ENCODE measurements at regions not wholly inside any gene's neighbourhood (a gene's known extent, or its start where the extent isn't known, plus 50 kb on each side); places are given as distances from the start of the nearest gene placed in this dataset.
"Not testable (repeated sequence)": the region's sequence is repeated elsewhere in the genome, so short reads cannot be mapped to it uniquely, and the experiment has no call there.

DNA sequence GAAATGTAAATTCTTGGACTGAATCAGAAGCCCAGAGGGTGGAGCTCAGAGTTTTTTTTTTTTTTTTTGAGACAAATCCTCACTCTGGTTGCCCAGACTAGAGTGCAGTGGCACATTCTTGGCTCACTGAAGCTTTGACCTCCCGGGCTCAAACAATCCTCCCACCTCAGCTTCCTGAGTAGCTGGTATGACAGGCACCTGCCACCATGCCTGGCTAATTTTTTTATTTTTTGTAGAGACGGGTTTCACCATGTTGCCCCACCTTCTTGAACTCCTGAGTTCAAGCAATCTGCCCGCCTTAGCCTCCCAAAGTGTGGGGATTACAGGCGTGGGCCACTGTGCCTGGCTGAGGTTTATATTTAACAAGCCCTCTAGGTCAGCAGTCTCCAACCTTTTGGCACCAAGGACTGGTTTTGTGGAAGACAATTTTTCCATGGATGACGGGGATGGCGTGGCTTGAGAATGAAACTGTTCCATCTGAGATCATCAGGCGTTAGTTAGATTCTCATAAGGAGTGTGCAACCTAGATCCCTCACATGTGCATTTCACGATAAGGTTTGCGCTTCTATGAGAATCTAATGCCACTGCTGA lies 76.7 kb downstream of the FHIP1A start:
- TF ChIP-seq, protein P1, sequence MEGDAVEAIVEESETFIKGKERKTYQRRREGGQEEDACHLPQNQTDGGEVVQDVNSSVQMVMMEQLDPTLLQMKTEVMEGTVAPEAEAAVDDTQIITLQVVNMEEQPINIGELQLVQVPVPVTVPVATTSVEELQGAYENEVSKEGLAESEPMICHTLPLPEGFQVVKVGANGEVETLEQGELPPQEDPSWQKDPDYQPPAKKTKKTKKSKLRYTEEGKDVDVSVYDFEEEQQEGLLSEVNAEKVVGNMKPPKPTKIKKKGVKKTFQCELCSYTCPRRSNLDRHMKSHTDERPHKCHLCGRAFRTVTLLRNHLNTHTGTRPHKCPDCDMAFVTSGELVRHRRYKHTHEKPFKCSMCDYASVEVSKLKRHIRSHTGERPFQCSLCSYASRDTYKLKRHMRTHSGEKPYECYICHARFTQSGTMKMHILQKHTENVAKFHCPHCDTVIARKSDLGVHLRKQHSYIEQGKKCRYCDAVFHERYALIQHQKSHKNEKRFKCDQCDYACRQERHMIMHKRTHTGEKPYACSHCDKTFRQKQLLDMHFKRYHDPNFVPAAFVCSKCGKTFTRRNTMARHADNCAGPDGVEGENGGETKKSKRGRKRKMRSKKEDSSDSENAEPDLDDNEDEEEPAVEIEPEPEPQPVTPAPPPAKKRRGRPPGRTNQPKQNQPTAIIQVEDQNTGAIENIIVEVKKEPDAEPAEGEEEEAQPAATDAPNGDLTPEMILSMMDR (conservative IDR thresholded peaks at IDR 0.05; ENCODE audit: low read depth) = no peak
- CTCF ChIA-PET = interaction anchor here (1.1 kb wide), 1 partner anchor 37 kb away, joined by 3 read pairs; no protein-coding TSS in a partner anchor
- POLR2A ChIA-PET (ENCODE audit: low non-redundant PET) = no interaction called here
- no peak for DNase-seq (ENCODE audit: low spot score)
- no peak overlapping the region for H3K27ac ChIP-seq

DNA sequence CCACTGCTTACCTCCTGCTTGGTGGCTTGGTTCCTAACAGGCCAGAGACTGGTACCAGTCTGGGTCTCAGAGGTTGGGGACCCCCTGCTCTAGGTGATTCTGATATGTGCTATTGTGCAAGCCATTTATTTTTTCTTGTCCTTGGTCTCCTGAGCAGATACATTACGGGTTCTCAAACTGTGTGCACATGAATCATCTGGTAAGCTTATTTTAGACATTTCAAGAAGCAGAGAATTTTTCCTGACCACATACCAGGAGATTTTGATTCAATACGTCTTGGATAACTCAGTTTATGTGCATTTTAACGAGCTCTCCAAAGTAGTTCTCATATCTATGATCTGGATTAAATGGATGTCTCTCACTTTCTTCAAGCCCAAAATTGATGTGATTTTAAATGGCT lies 77.2 kb downstream of the FHIP1A start:
- DNase-seq (ENCODE audit: low spot score) = no peak
- TF ChIP-seq, protein P1 (conservative IDR thresholded peaks at IDR 0.05; ENCODE audit: low read depth) = no peak
- no peak overlapping the region for H3K27ac ChIP-seq
- POLR2A ChIA-PET (ENCODE audit: low non-redundant PET) = no interaction called here
- CTCF ChIA-PET = no interaction called here

DNA sequence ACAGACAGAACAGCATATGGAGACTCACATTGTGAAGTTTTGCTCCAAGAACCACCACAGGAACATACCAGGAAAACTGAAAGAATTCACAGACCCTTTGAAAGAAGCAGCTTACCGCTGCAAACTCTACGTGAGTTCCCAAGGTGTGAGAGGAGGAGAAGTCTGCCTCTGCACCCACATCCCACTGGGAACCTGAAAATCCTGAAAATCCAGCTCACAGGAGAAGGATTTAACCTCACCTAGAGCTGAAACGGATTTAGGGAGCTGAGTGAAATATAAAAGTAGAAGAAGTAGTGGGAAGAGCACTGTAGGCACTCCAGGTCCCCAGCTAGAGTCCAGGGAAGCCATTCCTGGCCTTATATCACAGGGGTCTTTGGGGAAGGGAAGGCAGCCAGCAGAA lies 80.0 kb downstream of the FHIP1A start:
- TF ChIP-seq, protein P1 (conservative IDR thresholded peaks at IDR 0.05; ENCODE audit: low read depth) = no peak
- no peak overlapping the region for H3K27ac ChIP-seq
- no peak for DNase-seq (ENCODE audit: low spot score)
- CTCF ChIA-PET = no interaction called here
- POLR2A ChIA-PET (ENCODE audit: low non-redundant PET) = no interaction called here

DNA sequence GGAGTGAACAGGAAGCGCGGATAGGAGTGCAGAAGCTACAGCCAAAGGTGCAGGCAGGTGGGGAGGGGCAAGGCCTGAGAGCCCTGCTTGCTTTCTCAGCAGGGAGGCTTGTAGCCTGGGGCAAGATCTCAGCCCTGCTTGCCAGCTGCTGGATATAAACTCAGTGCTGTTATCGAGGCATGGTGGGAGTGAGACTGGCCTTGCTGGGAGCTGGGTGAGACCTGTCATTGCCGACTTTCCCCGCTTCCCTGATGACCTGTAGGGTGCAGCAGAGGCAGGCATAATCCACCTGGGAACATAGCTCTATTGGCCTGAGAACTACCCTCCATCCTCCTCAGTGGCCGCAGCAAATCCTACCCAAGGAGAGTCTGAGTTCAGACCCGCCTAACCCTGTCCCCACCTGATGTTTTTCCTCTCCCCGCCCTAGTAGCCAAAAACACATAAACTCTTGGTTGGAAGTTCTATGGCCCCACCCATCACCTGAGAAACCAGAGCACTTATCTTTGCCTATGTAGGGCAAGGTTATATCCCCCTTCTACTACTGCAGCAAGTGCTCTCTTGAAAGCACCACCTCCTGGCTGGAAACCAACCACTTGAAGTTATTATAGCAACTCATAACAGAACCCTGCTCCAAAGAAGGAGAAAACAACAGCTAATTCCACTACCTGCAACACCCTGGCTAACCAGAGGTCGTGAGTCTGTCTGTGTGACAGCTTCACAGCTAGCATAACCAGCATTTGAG lies 80.7 kb downstream of the FHIP1A start:
- H3K27ac ChIP-seq = no peak overlapping the region
- CTCF ChIA-PET = interaction anchor here (0.5 kb wide), 1 partner anchor 88 kb away, joined by 3 read pairs; no protein-coding TSS in a partner anchor
- POLR2A ChIA-PET (ENCODE audit: low non-redundant PET) = no interaction called here
- TF ChIP-seq, protein P1 (conservative IDR thresholded peaks at IDR 0.05; ENCODE audit: low read depth) = no peak
- no peak for DNase-seq (ENCODE audit: low spot score)

DNA sequence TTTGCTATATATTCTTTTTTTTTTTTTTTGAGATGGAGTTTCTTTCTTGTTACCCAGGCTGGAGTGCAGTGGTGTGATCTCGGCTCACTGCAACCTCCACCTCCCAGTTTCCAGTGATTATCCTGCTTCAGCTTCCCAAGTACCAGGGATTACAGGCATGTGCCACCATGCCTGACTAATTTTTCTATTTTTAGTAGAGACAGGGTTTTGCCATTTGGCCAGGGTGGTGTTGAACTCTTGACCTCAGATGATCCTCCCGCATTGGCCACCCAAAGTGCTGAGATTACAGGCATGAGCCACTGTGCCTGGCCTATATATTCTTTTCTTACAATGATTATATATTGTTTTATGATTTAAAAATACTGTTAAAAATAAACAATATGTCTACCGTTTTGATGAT lies 86.6 kb downstream of the FHIP1A start:
- H3K27ac ChIP-seq; DNase-seq (ENCODE audit: low spot score); POLR2A ChIA-PET (ENCODE audit: low non-redundant PET): not testable (repeated sequence)
- CTCF ChIA-PET = interaction anchor here (0.6 kb wide), 2 partner anchors 35 to 119 kb away, joined by 3 to 5 read pairs; no protein-coding TSS in a partner anchor

DNA sequence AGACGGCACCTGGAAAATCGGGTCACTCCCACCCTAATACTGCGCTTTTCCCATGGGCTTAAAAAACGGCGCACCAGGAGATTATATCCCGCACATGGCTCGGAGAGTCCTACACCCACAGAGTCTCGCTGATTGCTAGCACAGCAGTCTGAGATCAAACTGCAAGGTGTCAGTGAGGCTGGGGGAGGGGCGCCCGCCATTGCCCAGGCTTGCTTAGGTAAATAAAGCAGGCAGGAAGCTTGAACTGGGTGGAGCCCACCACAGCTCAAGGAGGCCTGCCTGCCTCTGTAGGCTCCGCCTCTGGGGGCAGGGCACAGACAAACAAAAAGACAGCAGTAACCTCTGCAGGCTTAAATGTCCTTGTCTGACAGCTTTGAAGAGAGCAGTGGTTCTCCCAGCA lies 102.6 kb downstream of the FHIP1A start:
- POLR2A ChIA-PET (ENCODE audit: low non-redundant PET); DNase-seq (ENCODE audit: low spot score); H3K27ac ChIP-seq: not testable (repeated sequence)
- CTCF ChIA-PET = interaction anchor here (0.7 kb wide), 1 partner anchor 17 kb away, joined by 3 read pairs; no protein-coding TSS in a partner anchor

DNA sequence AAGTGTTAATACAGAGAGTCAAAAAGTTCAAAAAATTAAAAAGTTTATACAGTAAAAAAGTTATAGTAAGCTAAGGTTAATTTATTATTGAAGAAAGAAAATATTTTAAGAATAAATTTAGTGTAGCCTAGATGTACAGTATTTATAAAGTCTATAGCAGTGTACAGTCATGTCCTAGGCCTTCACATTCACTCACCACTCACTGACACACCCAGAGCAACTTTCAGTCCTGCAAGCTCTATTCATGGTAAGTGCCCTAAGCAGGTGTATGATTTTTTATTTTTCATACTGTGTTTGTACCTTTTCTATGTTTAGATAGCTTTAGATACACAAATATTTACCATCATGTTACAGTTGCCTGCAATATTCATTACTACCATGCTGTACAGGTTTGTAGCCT lies 108.9 kb downstream of the FHIP1A start:
- ChIA-PET CTCF (interaction anchor here (0.5 kb wide), 1 partner anchor 252 kb away, joined by 3 read pairs; no protein-coding TSS in a partner anchor), POLR2A (ENCODE audit: low non-redundant PET) (no interaction called here)
- DNase-seq (ENCODE audit: low spot score) = no peak

More for the DNA sequence above, 108.9 kb downstream of the FHIP1A start:
- no peak overlapping the region for H3K27ac ChIP-seq
- TF ChIP-seq, protein P1 (conservative IDR thresholded peaks at IDR 0.05; ENCODE audit: low read depth) = no peak

Measured in RWPE1 (cell line).